ENCODE measurements at regions not wholly inside any gene's neighbourhood (a gene's known extent, or its start where the extent isn't known, plus 50 kb on each side); places are given as distances from the start of the nearest gene placed in this dataset.

DNA sequence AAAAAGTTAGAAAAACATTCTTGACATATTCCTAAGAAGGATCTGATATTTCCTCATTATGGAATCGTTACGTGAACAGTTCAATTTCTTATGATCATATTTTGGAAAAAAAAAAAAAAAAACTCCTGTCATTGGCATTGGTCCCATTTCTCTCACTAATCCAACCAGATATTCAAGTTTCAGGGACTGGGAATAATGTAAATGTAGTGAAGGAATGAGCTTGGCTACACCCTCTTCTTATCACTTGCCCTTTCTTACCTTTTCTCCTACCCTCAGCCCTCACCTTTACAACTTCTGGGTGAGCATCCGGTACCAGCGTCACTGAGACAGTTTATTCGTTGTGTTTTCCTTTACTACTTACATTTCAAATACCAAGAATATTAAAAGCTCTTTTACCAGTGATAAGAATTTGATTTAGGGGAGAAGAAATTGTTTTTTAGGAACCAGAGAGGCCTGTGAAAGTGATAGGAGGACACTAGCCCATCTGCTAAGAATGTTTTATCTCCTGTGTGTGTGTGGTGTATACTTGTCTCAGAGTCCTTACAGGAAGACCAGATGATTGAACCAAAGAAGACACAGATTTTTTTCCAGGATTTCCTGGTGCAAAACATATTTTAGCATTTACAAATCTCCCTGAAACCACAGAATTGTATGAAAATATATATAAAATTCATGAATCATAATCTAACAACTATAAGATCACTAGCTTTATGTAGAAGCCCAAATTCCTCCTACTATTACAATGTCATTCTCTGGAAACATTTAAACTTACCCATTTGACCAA lies 946.7 kb downstream of the ZPLD1 start:
- DNase-seq: no peak

DNA sequence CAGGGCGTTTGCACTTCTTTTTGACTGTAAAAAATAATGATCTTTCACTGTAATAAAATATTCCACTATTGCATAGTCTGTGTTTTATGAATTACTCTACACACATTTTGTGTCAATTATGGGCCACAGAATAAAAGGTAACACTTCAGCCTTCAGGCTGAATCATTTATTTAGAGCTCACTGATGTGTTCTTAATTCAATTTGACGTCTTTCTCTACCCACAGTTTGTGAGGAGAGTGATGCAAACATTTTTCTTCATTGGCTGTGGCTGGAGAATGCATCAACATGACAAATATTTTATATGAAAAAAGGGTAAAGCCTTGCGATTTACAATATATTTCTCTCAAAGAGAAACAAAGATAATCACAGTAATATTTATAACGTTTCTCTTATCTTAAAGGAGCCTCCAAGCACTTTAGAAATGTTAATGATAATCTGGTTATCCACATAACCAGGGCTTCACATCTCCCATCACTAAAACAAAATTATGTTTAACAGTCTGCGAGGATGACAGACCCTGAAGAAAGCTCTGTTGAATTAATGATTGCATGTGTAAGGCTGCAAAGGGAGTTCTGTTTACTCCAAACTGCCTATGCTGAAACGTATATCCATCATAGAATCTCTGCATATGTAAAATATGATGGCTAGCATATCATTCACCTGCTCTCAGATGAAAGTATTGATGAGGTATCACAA lies 951.3 kb downstream of the ZPLD1 start:
- DNase-seq: no peak

DNA sequence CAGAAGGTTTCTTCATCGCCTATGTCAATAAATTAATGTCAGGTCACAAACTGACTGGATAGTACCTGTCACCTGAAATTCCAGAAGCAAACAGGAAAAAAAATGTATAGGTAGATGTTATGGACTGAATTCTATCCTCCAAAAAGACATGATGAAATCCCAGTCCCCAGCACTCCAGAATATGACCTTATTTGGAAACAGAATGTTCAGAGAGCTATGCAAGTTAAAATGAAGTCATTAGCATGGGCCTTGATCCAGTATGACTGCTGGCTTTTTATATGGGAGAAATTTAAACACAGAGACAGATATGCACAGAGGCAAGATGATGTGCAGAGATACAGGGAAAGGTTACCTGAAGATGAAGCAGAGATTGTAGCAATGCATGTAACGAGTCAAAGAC lies 953.4 kb downstream of the ZPLD1 start:
- DNase-seq: no peak

DNA sequence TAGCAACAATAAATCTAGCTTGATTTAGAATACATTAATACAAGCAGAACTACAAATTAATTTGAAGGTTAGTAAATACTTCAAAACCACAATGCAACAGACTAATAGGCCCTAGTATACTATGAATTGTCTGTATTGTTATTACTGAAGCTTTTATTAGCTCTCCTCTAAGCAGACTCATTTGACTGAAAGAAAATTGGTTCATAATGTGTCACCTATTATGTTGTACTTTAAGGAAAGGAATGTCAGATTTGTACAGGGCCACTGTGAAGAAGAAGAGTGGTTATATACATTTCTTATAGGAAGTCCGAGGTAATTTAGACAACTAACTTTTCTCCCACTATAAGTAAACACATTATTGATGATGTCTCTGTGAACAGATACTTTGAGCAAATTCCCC lies 954.5 kb downstream of the ZPLD1 start:
- no peak for DNase-seq

DNA sequence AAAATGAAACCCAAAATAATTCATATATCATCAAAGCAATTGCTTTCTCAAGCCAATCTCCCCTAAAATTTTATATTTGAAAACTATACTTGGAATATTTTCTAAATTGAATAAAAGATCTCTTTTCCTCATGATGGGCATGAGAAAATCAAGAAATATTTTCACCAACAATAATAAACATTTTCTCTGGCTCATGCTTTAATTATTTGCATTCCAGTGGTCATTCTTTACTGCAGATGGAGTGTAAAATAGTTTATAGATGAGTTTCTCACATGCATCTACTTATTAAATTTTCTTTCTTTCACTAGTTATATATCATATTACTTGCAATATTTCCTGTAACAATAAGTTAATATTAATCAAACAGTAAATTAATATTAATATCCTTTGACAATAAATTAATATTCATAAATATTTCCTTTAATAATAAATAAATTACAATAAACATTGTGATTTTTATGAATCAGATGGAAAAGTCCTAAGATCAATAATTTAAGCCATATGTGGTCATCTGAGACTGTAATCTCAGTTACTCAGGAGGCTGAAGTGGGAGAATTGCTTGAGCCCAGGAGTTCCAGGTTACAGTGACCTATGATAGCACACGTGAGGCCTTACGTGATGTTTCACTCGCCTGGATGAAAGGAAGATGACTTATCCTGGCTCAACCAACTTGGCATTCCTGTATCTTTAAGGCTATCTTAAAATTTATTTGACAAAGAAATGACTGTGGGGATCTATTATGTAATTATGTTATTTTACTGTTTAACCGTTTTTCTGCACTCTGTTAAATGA lies 958.8 kb downstream of the ZPLD1 start:
- DNase-seq: no peak

DNA sequence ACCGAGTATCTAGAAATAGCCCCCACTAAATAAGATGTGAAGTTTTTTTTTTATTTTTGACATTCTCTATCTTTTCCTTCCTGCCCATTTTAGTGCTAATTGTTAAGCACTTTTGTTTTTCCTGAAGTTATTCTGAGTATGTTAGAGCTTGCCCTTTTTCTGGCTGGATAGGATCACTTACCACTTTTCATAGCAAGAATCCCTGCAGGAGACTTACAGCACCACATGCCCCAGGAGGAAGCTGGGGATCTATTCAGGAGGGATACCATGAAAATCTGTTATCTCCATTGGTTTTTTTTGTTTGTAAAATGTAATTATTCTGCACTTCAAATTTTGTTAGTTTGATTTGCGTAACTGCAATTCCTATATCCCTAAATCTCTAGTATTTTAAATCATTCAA lies 968.4 kb downstream of the ZPLD1 start:
- no peak for DNase-seq

DNA sequence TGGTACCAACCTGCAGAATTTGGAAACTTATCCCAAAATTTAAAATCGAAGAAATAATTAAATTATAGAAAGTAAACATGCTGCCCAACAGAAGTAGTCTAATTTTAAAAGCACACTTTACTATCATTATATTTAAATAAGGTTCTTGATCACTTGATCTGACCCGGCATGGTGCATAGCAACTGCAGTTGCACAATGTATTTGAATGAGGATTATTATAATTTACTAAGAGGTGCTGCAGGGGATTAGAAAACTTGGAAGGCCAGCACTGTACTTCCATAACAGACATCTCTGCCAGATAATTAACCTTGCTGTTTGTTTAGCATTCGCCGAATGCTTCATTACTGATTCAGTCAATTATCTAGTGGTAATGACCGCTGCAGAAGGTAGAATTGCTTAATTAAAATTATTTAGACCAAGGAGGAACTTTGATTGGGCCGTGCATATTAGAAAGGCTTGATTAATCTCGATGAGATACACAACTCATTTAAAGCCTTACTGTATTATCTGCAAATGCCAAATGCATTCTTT lies 971.6 kb downstream of the ZPLD1 start:
- no peak for DNase-seq

DNA sequence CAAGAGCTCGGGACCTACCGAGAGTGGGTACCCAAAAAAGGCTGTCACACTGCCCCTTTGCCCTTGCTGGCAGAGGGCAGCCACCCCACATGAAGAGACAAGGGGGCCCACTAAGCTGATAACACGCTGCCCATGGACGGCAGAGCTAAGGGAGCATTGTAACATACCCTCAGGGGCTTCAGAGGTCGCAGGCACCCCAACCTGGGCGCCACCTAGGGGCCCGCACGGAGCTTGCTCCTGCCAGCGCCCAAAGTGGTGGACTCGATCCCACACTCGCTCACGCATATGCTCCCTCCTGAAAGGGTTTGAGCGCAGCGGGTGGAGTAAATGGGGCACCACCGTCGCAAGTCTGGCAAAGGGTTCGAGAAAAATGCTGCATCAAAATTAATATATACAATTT lies 975.4 kb downstream of the ZPLD1 start:
- no peak for DNase-seq

DNA sequence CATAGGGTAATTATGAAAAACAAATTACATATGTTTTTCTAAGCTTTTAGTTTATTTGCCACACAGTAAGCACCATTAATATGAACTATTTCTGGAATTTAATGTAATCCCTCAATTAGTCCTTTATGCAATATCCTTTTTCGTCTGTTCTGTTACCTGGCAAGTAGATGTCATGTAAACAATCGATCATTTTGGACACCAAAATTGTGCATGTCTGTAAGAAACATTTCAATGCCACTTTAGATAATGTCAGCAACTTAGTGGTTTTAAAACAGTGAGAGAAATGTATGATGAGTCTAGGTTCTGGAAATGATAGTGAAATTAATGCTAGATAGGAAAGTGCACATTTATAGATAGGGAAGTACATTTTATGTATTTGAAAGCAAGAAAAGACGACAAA lies 986.6 kb downstream of the ZPLD1 start:
- no peak for DNase-seq

DNA sequence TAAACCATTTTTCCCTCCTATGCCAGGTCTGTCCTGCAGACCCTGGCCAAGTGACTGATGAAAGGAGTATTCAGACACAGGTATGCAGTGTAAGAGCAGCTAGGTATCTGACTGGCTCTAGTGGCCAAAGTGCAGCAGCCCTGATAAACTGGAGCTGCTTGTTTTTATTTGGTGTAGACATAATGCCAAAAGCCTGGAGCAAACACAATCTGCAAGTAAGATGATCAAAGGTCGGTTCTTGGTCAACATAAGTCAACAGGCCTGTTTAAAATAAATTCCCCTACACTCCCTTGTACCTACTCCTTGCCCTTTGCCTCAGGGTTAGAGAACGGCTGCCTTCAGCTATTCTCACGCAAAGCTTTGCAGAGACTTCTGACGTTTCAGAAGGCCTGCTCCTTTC lies 1003.1 kb downstream of the ZPLD1 start:
- no peak for DNase-seq

DNA sequence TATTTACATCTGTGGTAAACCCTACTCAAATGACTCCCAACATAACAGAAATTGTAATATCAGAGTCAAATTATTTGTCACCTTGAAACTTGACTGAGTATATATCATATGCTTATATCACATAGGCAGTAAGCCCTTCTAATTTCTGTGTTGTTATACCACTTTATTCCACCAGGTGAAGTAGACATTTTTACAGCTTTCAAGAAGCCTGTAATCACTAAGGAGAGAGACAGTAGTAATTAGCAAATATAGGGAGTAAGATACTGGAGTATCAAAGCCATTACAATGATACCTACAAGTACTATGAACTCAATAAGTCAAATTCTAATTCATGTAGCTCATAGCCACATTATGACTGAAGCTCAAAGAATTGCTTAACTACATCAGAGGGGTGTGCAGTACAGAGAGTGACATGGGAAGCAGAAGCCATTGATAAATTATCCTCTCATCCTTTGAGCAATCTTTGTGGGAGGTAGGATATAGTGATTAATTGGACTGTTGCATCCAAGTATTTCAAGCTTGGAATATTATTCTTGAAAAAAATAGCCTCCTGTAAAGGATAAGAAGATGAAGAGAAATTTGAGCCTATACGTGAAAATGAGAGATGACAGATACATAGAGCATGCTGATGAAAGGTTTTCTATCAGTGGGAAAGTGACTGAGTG lies 1005.9 kb downstream of the ZPLD1 start:
- no peak for DNase-seq

DNA sequence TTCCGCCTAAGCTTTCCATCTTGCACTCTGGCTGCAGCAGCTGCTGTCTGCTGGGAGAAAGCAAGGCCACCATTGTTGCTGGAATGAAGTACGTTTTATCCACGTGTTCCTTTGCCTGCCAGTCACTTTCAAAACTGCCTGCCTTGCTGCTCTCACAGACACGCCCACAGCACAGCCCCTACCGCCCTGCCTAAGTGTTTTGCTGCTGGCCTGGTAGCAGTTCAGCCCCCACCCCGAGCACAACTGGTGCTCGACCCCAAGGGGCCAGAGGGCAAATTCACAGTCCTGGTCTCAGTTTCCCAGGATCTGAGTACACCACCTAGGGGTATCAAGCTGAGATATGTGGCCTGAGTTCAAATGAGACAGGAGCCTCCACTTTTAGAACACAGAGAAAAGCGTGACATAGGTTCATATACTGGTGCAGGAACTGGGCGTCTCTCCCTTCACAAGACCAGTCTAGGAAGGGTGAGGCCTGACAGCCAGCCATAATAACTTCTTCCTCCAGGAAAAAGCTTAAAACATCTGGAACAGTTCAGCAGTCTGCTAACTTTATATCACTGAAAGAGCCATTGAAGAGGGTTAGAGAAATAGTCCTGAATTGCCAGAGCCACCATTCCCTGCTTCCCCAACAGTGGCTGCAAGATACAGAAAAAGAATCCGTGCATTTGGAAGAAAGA lies 1012.3 kb downstream of the ZPLD1 start:
- DNase-seq: no peak

DNA sequence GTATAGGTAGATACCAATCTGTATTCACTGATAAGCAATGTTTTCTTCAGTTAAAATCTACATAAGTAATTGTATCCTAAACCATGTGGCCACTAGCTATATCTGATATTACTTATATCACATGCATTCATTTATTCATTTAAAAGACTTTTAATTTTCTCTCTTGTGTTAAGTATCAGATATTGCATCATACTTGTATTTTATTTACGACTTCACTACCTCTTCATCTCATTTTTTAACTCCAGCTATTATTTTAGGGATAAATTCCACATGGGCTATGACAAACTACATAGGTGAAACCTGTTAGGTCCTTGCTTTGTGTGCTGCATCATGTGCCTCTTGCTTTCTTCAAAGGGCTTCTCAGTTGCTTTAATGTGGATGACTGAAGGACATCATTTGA lies 1018.3 kb downstream of the ZPLD1 start:
- DNase-seq: no peak

DNA sequence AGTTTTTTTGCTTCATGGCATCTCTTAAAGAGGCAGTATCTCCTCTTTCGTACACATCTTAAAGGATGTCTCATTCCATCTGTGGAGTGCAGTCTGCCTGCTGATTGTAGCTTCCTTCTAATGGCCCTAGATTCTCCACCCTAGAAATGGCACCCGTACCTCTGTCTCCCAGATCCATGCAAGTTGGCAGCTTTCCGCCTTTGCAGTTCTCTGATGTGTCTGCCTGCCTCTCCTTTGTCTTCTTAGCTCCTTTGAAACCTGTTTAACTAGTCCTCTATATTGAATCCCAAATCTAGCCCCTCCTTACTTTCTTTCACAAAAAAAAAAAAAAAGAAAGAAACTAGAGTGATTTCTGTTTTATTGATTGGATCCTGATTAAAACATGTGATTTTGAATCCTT lies 1025.0 kb downstream of the ZPLD1 start:
- no peak for DNase-seq

DNA sequence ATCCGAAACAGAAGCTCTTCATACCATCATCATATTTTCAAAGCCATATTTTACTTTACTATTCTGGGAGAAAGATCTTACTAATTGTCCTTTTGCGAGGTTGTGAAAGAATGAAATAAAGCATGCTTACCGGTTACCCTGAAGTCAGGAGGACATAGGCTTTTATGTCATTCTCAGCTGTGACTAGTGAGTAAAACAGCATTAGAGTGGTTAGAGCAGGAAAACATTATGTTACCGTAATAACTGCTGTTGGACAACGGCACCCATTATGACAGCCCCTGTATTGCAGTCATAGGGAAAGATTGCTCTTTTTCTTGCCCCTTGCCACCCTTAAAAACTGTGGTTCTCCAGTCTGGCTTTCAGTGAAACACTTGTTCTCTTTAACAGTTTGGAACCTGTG lies 1035.7 kb downstream of the ZPLD1 start:
- DNase-seq: no peak

DNA sequence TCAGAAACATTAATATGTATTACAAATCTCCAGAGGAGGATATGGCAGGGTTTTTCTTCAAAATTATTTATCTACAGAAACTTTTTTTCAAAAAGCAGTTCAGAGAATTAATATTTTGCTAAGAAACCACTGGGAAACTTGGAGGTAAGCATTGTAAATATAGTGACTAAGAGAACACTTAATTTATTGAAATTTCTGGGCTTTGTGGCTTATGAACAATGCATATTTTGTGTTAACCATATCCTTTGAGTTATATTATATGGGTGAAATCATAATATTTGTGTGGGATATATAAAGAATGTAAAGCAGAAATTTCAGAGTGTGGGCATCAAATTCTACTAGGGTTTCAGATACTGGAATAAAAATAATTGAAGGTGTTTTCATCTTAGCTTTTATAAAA lies 1059.2 kb downstream of the ZPLD1 start:
- no peak for DNase-seq

DNA sequence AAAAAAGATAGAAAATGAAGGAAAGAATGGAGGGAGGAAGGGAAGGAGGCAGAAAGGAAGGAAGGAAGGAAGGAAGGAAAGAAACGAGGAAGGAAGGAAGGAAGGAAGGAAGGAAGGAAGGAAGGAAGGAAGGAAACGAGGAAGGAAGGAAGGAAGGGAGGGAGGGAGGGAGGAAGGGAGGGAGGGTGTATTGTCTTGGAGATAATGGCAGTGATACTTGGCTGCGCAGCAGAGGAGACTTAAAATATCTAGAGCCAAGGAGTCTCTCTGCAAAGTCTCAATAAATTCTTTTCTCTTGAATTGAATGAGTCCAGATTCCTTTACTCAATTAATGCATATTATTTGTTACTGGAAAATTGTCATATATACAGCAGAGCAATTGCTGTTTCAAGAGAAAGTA lies 1059.7 kb downstream of the ZPLD1 start:
- DNase-seq: no peak

DNA sequence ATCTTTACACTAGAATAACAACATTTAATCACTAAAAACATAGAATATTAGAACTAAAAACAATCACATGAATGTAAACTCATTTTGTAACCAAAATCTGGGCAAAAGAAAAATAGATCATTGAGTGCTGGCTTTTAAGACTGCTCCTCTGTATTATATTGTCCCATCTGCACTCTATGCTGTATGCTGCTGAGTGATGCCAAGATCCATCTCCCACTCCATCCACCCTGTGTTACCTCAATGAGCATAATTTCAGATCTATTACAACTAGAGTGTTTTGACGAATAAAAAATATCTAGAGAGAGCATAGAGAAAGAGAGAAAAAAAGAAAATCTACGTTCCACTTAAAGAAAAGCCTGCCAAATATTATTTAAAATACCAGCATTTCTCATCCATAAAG lies 1060.4 kb downstream of the ZPLD1 start:
- no peak for DNase-seq

DNA sequence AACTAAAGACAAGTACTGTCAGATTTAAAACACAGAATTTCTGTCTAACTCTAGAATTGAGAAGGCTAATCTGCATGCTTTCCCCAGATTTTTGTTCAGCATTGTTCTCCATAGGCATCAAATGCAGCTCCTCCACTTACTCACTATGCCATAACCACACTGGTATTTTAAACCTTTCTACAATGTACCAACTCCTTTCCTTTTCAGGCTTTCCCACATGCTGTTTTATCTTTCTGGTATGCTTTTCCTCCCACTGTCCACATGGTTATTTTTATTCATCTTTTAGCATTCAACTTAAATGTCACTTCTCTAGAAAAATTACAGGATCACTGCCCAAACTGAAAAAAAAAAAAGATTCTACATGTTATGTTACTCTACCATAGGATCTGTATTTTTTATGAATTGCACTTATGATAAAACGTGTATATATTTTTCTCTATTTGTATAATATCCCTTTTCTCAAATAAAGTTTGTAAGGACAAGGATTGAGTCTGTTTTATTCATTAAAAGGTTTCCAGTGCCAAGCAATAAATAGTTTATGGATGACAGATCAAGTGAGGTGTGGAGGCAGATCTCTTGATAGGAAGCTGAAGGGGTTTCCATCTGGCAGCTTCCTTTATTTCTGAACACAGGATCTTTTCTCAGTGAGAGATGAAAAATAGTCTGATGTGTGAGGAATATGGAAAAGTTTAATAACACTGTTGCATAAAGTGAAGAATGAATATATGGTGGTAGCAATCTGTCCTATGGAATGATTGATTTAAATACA lies 1064.5 kb downstream of the ZPLD1 start:
- no peak for DNase-seq

DNA sequence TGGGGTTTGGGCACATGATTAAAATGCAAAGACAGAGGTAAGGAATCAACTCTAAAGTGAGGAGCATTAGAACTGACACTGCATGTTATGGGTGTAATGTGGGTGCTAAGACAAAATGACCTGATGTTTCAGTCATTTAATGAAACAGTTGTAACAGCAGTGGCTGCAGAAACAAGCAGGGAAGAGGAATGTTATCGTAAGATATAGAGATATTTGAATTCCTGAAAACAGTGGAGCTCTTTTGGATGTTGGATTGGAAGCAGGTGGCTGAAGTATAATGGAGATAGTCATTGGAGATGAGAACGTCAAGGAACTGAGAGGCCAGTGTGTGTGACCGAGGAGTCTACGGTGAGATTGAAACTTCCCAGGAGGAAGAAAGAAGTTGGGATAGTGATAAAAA lies 1065.2 kb downstream of the ZPLD1 start:
- no peak for DNase-seq

DNA sequence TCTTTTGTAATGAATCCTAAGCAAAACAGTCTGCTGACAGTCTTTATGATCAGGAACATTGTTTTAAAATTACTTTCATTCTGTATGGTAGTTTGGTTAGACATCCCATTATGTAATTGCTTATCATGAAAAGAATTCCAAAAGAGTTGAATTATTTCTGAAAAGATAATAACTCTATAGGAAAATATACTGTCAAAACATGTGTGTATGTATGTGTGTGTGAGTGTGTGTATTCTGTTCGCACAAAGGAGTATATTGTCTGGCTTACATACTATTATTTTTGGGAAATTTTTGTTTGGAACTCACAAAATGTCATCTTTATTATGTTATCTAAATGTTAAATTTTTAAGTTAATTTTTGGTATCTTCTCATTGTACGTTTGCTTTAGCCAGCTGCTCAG lies 1075.9 kb downstream of the ZPLD1 start:
- DNase-seq: no peak

DNA sequence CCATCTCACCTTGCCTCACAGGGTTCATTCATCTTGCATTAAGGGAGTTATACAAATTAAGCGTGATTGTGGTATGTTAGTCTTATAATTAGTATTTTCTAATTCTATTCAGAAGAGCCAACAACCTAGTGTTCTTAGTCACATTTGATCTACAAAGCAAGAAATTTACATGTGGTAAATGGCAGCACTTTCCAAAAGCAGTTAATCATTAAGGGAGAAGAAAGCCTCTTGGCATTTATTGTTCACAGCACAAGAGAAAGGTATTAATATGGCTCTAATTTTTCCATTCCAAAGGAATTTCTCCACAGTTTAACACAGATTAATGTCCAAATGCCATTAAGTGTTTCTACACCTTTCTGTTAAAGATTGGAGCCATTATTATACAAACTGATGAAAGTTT lies 1077.1 kb downstream of the ZPLD1 start:
- DNase-seq: no peak

Measured in T-helper 1 cell (primary cell).